A673 (cell line): ENCODE measurements at regions not wholly inside any gene's neighbourhood (a gene's known extent, or its start where the extent isn't known, plus 50 kb on each side); places are given as distances from the start of the nearest gene placed in this dataset.

ENCODE experiments used
- CTCF ChIP-seq: fragments of 300-800, 200-600 bp; sonication (generic); conservative IDR thresholded peaks from 2 replicates; pipeline ENCODE4 v1.5.1; 2017; ENCODE audit warnings: low read depth, mild to moderate bottlenecking, antibody characterized with exemption, low read length, moderate library complexity, mixed read lengths
- EZH2 ChIP-seq: fragments of 200-600 bp; sonication (generic); IDR thresholded peaks from 2 replicates; pipeline ENCODE4 v1.6.1; 2017; ENCODE audit warnings: borderline replicate concordance, low read depth, mild to moderate bottlenecking, mixed read lengths, antibody characterized with exemption, low read length; ENCODE audit not compliant: poor library complexity, severe bottlenecking

- no peak for TF ChIP-seq CTCF
- TF ChIP-seq EZH2, result no peak
Observed at GRCh38 chr5:124962111-124962510, 215.7 kb upstream of the ZNF608 start.
